Ascending aorta (tissue), 2 donors: ENCODE measurements at regions not wholly inside any gene's neighbourhood (a gene's known extent, or its start where the extent isn't known, plus 50 kb on each side); places are given as distances from the start of the nearest gene placed in this dataset.

Experiments used
- DNase-seq, 2 donors: peaks; one replicate each; pipeline ENCODE4 v3.0.0-alpha.2; 2019; ENCODE audit warnings: low spot score in 2 of 2
- H3K27ac ChIP-seq, 2 donors: fragments of 200-600 bp; sonication (generic); one replicate each; pipeline ENCODE4 v1.5.1; 2016 to 2017; ENCODE audit warnings: mild to moderate bottlenecking in 1 of 2
- H3K27me3 ChIP-seq: fragments of 200-600 bp; sonication (generic); one replicate; pipeline ENCODE4 v1.5.1; 2017
- H3K36me3 ChIP-seq, 2 donors: fragments of 200-600 bp; sonication (generic); one replicate each; pipeline ENCODE4 v1.5.1; 2016
- H3K4me1 ChIP-seq, 2 donors: fragments of 200-600 bp; sonication (generic); one replicate each; pipeline ENCODE4 v1.5.1; 2016 to 2017; ENCODE audit warnings: mild to moderate bottlenecking in 1 of 2
- H3K4me3 ChIP-seq, 2 donors: fragments of 200-600 bp; sonication (generic); one replicate each; pipeline ENCODE4 v1.5.1; 2016 to 2017; ENCODE audit warnings: mild to moderate bottlenecking in 1 of 2
- H3K9me3 ChIP-seq, 2 donors: fragments of 200-600 bp; sonication (generic); one replicate each; pipeline ENCODE4 v1.5.1; 2016
- intact Hi-C: fragments of 100-400 bp; cut with DNase I; formaldehyde crosslinking; loops from one replicate; pipeline ENCODE4 v1.15.1; 2023
- TF ChIP-seq, protein P1 (sequence below), 3 experiments: fragments of 200-600 bp in 2 of 3; fragments of 450-650 bp in 1 of 3; sonication (generic) in 2 of 3; IDR thresholded peaks; one replicate each; pipeline ENCODE4 v1.5.1; 2016 to 2019; ENCODE audit warnings: antibody characterized with exemption in 3 of 3, mild to moderate bottlenecking in 1 of 3, moderate library complexity in 1 of 3

DNA sequence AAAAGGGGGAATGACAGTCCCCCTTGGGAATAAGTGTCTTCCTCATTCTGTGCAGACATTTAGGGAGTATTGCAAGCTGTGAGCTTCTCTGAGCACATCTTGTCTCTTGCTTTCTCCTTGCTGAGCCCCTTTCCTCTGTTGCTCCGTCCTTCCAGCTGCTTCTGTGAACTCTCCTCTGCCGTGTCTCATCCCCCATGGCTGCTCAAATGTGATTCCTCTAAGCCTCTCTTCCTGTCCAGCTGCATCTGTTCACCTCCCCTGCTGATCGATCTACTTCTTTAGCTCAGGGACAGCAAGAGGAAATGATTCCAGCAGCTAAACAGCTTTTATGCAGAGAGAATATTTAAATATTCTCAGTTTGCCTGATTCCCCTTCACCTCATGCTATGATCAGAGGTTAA, 328.0 kb upstream of the DNAJC19 start:
- TF ChIP-seq, protein P1, sequence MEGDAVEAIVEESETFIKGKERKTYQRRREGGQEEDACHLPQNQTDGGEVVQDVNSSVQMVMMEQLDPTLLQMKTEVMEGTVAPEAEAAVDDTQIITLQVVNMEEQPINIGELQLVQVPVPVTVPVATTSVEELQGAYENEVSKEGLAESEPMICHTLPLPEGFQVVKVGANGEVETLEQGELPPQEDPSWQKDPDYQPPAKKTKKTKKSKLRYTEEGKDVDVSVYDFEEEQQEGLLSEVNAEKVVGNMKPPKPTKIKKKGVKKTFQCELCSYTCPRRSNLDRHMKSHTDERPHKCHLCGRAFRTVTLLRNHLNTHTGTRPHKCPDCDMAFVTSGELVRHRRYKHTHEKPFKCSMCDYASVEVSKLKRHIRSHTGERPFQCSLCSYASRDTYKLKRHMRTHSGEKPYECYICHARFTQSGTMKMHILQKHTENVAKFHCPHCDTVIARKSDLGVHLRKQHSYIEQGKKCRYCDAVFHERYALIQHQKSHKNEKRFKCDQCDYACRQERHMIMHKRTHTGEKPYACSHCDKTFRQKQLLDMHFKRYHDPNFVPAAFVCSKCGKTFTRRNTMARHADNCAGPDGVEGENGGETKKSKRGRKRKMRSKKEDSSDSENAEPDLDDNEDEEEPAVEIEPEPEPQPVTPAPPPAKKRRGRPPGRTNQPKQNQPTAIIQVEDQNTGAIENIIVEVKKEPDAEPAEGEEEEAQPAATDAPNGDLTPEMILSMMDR (IDR thresholded peaks at IDR 0.05), result no peak
- intact Hi-C loops, result no loop called here
- no peak for DNase-seq
- H3K9me3 ChIP-seq, result no peaks in the 10 kb centered on the region
- H3K36me3 ChIP-seq, result no peaks in the 10 kb centered on the region
- no peaks in the 10 kb centered on the region for H3K27me3 ChIP-seq
- no peaks in the 10 kb centered on the region for H3K4me1 ChIP-seq
- H3K27ac ChIP-seq, result no peak overlapping the region
- H3K4me3 ChIP-seq, result no peak overlapping the region

- Histone ChIP-seq H3K4me3 (no peak overlapping the region), H3K9me3 (no peaks in the 10 kb centered on the region), H3K27ac (no peak overlapping the region), H3K4me1 (no peaks in the 10 kb centered on the region), H3K27me3 (no peaks in the 10 kb centered on the region), H3K36me3 (no peaks in the 10 kb centered on the region)
- DNase-seq, result no peak
- TF ChIP-seq, protein P1 (IDR thresholded peaks at IDR 0.05), result no peak
- intact Hi-C loops, result no loop called here
These were observed 326.9 kb upstream of the DNAJC19 start for GRCh38 chr3:181316482-181316881.

DNA sequence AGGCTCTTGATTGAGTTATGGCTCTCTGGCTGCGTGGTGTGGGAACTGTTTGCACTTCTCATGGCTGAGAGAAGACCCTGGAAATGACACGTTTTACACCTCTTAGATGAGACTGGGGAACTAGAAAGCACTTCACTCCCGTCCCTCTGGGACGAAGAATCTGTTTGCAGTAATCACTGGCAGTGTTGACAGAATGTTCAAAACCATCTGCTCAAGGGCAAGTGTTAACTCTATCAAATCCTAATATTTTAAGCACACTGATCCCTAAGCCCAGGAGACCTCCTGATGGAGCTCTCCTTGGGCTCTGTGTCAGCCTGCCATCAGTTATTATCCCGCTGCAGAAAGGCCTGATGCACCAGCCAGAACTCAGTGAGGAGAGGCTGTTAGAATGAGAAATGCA, 323.8 kb upstream of the DNAJC19 start:
- H3K36me3 ChIP-seq, result no peaks in the 10 kb centered on the region
- H3K9me3 ChIP-seq, result no peaks in the 10 kb centered on the region
- no peak overlapping the region for H3K4me3 ChIP-seq
- DNase-seq, result no peak
- H3K27me3 ChIP-seq, result no peaks in the 10 kb centered on the region
- no peak overlapping the region for H3K27ac ChIP-seq
- TF ChIP-seq, protein P1 (IDR thresholded peaks at IDR 0.05), result no peak
- intact Hi-C loops, result no loop called here
- no peaks in the 10 kb centered on the region for H3K4me1 ChIP-seq

- Histone ChIP-seq H3K9me3 (no peaks in the 10 kb centered on the region), H3K36me3 (no peaks in the 10 kb centered on the region), H3K27ac (no peak overlapping the region), H3K4me1 (no peaks in the 10 kb centered on the region), H3K4me3 (no peak overlapping the region), H3K27me3 (no peaks in the 10 kb centered on the region)
- TF ChIP-seq, protein P1 (IDR thresholded peaks at IDR 0.05), result no peak
- intact Hi-C loops, result no loop called here
- DNase-seq, result no peak
These were observed 321.6 kb upstream of the DNAJC19 start for GRCh38 chr3:181311186-181311585.

DNA sequence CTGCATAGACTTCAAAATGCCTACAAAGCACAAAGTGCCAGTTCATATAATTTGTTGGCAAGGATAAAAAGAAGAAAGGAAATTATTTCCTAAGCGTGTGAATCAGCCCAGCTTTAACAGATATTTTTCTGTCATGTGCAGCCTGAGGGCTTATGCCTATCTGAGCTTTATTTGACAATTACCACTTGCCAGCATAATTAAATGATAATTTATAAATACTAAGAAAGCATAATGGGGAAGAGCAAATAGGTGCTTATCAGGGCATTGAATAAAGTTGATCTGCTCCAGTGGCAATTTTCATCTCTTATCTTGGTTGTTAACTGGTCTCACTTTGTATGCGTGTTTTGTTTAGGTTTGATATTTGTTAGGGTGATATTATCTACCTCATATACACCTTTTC, 313.4 kb upstream of the DNAJC19 start:
- intact Hi-C loops, result no loop called here
- no peak for DNase-seq
- Histone ChIP-seq H3K27me3 (no peaks in the 10 kb centered on the region), H3K4me1 (no peaks in the 10 kb centered on the region), H3K36me3 (no peaks in the 10 kb centered on the region), H3K4me3 (no peak overlapping the region), H3K9me3 (no peaks in the 10 kb centered on the region), H3K27ac (no peak overlapping the region)
- TF ChIP-seq, protein P1 (IDR thresholded peaks at IDR 0.05), result no peak

- no peaks in the 10 kb centered on the region for H3K9me3 ChIP-seq
- DNase-seq, result no peak
These were observed 310.5 kb upstream of the DNAJC19 start for GRCh38 chr3:181300033-181300432.

More at GRCh38 chr3:181300033-181300432, 310.5 kb upstream of the DNAJC19 start:
- no peaks in the 10 kb centered on the region for H3K4me1 ChIP-seq
- intact Hi-C loops, result no loop called here
- TF ChIP-seq, protein P1 (IDR thresholded peaks at IDR 0.05), result no peak
- no peak overlapping the region for H3K4me3 ChIP-seq
- H3K27me3 ChIP-seq, result no peaks in the 10 kb centered on the region
- H3K27ac ChIP-seq, result no peak overlapping the region
- no peaks in the 10 kb centered on the region for H3K36me3 ChIP-seq
